Endometrium (tissue), 2 donors: ENCODE measurements at regions not wholly inside any gene's neighbourhood (a gene's known extent, or its start where the extent isn't known, plus 50 kb on each side); places are given as distances from the start of the nearest gene placed in this dataset.
"Not testable (repeated sequence)": the region's sequence is repeated elsewhere in the genome, so short reads cannot be mapped to it uniquely, and the experiment has no call there.

Source experiments
- FAIRE-seq: peaks from 2 replicates; lab custom pipeline; 2012; peaks lifted over from hg19 to GRCh38; lab: Jason Lieb, UNC
- donor health status: control.
- donor health status: control.

DNA sequence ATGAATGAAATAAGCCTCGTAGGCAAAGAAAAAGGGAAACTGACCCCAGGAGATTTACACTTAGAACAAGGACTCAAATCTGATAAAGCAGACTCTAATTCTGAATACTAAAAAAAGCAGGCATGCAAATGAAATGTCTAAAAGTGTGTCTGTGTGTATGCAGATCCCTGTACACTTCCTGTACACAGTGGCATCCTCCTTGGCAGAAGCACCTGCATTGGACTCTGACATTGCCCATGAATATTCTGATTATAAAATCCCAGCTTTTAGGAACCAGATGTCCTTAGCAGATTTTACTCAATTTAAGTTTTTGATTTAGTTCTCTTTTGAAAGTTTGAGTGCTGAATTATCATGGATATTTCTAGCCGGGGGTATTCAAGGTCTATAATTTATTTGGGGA is 306.0 kb upstream of the CDH8 start:
- FAIRE-seq: no peak

GRCh38 chr16:62335356-62335755 is 299.1 kb upstream of the CDH8 start:
- no peak for FAIRE-seq

DNA sequence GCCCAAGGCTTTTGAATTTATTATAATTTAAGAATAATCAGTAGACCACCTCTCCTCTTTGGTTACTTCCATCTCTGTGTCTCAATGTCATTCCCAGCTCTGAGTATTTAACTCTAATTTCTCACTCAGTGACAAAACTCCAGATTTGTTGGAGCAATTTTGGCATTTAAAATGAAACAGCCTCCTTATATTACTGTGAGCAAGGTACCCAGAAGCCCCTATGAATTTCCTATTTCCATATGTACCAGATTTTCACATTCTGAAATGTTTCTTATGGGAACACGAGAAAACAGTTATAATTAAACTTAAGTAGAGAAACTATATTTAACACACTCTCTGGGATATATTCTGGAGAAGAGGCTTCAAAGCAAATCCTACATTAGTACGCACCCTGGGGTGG is 285.4 kb upstream of the CDH8 start:
- FAIRE-seq: no peak

- no peak for FAIRE-seq
These were observed 262.4 kb upstream of the CDH8 start for GRCh38 chr16:62298600-62298999.

DNA sequence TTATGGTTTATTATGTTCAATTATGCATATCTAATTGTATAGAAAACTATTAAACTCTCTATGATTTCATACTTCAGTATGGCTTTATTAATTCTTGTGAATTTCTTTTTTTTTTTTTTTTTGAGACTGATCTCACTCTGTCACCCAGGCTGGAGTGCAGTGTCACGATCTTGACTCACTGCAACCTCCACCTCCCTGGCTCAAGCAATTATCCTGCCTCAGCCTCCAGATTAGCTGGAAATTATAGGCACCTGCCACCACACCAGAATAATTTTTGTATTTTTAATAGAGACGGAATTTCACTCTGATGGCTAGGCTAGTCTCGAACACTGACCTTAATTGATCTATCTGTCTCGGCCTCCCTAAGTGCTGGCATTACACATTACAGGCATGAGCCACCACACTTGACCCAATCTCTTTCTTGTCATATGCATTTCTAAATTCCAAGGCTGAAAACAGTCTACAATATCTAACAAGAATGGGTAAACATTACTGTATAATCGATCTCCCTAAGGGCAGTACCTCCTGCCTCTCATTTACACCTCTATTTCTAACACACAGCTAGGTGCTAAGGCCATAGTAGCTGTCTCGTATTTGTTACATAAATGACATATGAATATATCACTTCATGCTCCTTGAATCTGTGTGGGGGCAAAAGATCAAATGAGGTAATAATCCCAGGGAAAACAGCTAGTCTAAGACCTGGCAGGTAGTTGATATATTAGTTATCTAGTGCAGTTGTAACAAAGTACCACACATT is 258.2 kb upstream of the CDH8 start:
- no peak for FAIRE-seq

DNA sequence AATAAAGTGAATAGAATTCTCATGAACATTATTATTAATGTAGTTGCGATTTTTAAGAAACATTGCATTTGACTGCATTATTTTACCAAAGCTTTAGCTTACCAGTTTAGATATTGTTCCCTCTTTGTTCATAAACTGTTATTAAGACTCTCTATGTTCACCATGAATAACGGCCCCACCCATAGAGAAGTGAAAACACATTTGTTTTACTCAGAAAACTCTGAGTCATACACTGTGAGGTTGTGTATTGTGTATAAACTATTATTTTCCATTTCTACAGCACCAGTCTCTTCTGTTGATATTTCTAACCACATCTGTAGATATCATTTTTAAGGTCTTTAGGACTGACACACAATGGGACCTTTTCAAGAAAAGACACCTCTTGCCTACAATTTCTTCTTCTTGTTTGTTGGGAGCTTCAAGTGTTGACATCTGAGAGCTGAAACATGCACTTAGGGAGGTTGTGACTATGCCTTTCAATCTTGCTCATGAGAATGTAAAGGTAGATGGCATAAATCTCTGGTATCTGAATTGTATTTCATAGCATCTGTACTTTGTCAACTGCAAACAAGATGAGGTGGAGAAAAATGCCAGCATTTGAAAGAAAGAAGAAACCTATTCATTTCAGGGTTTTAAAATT is 252.9 kb upstream of the CDH8 start:
- no peak for FAIRE-seq

DNA sequence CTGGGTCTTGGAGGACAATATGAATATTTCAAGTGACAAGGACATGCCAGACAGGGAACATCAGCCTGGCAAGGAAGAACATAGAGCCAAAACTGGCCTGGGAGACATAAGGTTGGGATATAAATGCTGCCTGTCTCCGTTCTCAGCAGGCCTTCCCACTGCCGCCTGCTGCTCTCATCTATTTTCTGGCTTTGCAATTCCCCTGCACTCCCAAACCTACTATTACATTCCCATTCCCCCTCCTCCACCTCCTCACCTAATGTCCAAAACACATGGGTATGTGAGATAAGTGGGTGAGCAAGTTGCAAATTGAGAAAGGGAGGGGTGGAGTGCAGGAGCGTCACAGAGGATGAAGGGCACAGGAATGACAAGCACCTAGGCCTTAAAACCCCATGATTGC is 244.3 kb upstream of the CDH8 start:
- no peak for FAIRE-seq

DNA sequence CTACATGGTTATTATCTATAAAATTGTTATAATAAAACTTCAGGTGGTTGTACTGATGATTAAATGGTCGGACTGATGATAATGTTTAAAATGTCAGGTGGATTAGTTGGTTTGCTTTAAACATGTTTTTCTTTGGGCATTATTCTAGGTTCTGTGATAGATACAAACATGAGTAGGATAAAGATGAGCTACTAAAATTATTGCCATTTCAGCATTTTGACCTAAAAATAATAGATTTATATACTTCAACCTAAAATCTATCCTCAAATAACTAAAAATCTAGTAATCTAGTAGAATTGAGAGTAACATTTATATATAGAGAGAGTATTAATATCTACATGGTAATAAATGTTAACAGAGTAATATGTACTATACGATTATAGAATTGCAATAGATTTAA is 241.7 kb upstream of the CDH8 start:
- FAIRE-seq: no peak

GRCh38 chr16:62276637-62277036 is 240.4 kb upstream of the CDH8 start:
- no peak for FAIRE-seq

DNA sequence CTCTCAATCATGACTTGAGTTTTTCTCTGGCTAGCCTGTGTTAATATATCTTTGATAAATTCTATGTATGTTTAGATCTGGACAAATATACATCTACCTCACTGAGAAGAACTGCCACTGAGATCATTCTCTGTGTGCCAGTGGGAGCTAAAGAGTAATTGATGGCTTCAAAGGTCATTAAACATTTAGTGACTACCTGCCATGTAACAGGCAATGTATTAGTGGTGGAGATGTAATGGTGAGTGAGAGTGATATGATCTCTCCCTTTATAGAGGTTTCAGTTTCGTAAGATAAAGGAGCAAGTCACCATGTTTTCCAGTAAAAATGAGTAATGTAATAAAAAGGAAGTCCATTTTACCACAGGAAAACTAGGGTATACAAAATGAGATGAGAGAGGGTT is 235.8 kb upstream of the CDH8 start:
- FAIRE-seq: no peak

GRCh38 chr16:62261760-62262159 is 225.5 kb upstream of the CDH8 start:
- FAIRE-seq: no peak

- FAIRE-seq: not testable (repeated sequence)
These were observed 222.7 kb upstream of the CDH8 start for GRCh38 chr16:62258931-62259435.

DNA sequence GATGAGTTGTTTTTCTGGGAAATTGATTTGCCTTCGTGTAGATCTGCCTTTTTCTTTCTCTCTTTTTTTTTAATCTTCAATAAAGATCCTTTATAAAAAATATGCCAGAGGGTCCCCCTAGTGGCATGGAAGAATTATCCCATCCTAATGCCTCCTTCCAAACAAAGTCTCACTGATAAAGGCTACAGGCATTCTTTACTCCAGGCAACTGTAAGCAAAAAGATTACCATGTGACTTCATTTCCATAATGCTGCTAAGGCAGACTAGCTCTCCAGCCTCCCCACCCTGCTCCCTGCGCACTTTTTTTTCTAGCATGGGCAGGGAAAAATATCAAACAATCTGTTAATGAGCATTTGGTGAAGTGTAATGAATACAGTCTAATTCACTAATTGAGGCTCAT is 220.2 kb upstream of the CDH8 start:
- no peak for FAIRE-seq

DNA sequence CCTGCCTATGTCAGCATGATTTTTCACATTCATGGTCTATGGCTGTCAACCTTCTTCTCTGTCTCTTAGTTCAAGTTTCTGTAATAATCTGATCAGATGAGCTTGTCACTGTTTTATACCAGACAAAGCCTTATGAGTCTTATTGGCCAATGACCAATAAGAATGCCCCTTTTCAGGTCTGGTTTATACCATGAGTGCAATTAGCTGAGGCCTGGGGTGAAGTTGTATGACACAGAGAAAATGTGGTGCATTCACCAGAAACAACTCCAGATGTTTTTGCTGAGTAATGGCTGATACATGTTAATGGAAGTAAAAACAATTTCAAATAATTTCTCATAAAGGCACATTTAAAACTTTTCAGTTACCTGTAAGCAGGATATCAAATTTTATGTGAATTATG is 218.6 kb upstream of the CDH8 start:
- no peak for FAIRE-seq

- FAIRE-seq: no peak
These were observed 218.1 kb upstream of the CDH8 start for GRCh38 chr16:62254372-62254771.

GRCh38 chr16:62253966-62254365 is 217.7 kb upstream of the CDH8 start:
- no peak for FAIRE-seq

DNA sequence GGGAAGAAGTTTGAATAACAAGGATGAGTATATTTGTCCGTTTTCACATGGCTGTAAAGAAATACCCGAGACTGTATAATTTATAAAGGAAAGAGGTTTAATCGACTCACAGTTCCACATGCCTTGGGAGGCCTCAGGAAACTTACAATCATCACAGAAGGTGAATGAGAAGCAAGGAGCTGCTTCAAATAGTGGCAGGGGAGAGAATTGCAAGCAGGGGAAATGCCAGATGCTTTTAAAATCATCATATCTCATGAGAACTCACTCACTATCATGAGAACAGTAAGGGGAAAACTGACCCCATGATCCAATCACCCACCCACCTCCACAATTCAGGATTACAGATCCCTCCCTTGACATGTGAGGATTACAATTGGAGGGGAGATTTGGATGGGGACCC is 212.8 kb upstream of the CDH8 start:
- FAIRE-seq: no peak

GRCh38 chr16:62240722-62241121 is 204.5 kb upstream of the CDH8 start:
- FAIRE-seq: no peak

GRCh38 chr16:62225675-62226074 is 189.4 kb upstream of the CDH8 start:
- no peak for FAIRE-seq

DNA sequence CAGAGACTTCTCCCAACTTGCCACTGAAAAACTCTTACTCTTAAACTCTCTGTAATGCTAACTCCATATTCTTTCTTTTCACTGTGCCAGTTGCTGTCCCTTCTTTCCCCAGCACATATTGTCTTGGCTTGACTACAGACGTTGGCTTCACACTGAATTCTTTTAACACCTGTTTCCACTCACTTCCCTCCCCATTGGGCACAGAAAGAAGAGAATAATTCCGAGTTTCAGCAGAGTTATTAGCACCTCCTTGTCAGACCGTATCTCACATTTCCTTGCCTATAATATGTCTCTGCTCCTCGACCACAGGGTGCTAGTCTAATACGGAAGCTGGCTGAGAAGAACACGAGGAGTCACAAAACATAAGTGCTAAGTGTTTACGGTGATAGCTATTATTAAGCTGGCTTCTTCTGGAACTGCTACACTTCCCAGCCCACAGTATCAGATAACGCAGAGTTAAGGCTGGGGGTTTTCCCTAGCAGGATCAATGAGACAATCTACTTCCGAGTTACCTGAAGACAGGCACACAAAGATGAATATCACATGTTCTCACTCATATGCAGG is 188.5 kb upstream of the CDH8 start:
- no peak for FAIRE-seq

DNA sequence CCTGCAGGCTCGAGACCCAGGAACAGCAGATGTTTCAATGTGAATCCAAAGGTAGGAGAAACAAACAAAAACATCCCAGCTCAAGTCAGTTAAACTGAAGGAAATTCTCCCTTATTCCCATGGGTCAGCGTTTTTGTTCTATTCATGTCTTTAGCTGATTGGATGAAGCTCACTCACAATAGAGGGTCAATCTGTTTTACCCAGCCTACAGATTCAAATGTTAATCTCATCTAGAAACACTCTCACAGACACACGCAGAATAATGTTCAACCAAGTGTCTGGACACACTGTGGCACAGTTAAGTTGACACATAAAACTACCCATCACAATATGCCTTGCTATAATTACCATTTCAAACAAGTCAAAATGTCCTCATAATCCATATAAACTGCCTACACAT is 180.6 kb upstream of the CDH8 start:
- no peak for FAIRE-seq

DNA sequence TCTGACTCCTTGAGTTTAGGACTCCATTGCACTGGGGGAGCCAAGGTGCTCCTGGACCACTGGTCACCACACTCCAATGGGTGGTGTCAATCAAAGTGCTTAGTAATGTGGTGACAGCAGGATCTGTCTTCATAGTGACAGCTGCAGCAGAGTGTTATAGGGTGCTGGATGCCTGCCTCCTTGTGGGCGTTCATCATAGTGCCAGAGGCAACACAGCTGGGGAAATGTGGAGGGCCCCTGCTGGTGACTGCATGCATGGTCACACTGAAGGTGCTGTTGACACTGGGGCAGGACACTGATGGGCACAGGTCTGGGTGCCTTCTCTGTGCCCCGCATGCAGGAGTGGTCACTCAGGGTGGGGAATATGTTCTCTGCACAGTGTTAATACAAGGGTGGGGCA is 177.5 kb upstream of the CDH8 start:
- FAIRE-seq: no peak

GRCh38 chr16:62208934-62209333 is 172.7 kb upstream of the CDH8 start:
- FAIRE-seq: no peak

DNA sequence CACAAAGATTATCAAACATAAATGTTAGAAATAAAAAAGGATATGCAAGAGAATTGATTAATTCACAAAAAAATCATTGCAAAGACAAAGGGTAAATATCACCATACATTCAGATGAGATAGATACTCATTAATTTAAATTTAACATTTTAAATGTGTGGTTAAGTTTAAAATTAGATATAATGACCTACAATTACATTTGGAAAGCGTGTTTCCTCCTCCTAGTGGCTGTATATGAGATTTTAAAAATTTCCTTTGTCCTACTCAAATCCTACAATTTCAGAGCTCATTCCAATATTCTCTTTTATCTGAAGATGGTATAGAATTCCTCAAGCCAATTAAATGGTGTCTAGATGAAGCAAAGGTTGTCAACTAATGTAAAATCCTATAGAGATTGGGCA is 169.2 kb upstream of the CDH8 start:
- no peak for FAIRE-seq
